ENCODE measurements at regions not wholly inside any gene's neighbourhood (a gene's known extent, or its start where the extent isn't known, plus 50 kb on each side); places are given as distances from the start of the nearest gene placed in this dataset.
A peak's percentile ranks its signal among the peaks of the same experiment; 100 is the strongest.

GRCh38 chr2:217611056-217611455 is 391.7 kb downstream of the TNS1 start:
- no peak overlapping the region for H3K9ac ChIP-seq (ENCODE audit: low read depth, low read length)
- no peaks in the 10 kb centered on the region for H3K36me3 ChIP-seq (ENCODE audit: insufficient read depth, low read length)
- H3K79me2 ChIP-seq (ENCODE audit: insufficient read depth, low read length): no peaks in the 10 kb centered on the region
- no peak overlapping the region for H2AFZ ChIP-seq (ENCODE audit: low read depth, low read length)
- H3K4me3 ChIP-seq (ENCODE audit: low read depth in 1 of 2, low read length in 2 of 2): no peak overlapping the region
- TF ChIP-seq, protein P1, sequence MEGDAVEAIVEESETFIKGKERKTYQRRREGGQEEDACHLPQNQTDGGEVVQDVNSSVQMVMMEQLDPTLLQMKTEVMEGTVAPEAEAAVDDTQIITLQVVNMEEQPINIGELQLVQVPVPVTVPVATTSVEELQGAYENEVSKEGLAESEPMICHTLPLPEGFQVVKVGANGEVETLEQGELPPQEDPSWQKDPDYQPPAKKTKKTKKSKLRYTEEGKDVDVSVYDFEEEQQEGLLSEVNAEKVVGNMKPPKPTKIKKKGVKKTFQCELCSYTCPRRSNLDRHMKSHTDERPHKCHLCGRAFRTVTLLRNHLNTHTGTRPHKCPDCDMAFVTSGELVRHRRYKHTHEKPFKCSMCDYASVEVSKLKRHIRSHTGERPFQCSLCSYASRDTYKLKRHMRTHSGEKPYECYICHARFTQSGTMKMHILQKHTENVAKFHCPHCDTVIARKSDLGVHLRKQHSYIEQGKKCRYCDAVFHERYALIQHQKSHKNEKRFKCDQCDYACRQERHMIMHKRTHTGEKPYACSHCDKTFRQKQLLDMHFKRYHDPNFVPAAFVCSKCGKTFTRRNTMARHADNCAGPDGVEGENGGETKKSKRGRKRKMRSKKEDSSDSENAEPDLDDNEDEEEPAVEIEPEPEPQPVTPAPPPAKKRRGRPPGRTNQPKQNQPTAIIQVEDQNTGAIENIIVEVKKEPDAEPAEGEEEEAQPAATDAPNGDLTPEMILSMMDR (IDR thresholded peaks at IDR 0.05; ENCODE audit: borderline replicate concordance, extremely low read depth, low read length, poor library complexity, severe bottlenecking): no peak
- TF ChIP-seq EZH2 (IDR thresholded peaks at IDR 0.05; ENCODE audit: borderline replicate concordance, low read depth, low read length, severe bottlenecking): no peak
- DNase-seq (no peak), ATAC-seq (ENCODE audit: insufficient read depth, low read depth) (no peak)
- H3K27me3 ChIP-seq (ENCODE audit: insufficient read depth, low read length, poor library complexity): no peaks in the 10 kb centered on the region
- no peaks in the 10 kb centered on the region for H3K4me1 ChIP-seq (ENCODE audit: insufficient read depth, low read length)
- no peaks in the 10 kb centered on the region for H3K9me3 ChIP-seq (ENCODE audit: insufficient read depth, low read length, severe bottlenecking)
- no peak overlapping the region for H3K4me2 ChIP-seq (ENCODE audit: insufficient read depth, low read length)
- no peak overlapping the region for H3K27ac ChIP-seq (ENCODE audit: low read length)
- no peaks in the 10 kb centered on the region for H4K20me1 ChIP-seq (ENCODE audit: insufficient read depth, low read length)

GRCh38 chr2:217610401-217610814 is 392.4 kb downstream of the TNS1 start:
- no peak for ATAC-seq (ENCODE audit: insufficient read depth, low read depth)
- TF ChIP-seq, protein P1 (IDR thresholded peaks at IDR 0.05; ENCODE audit: borderline replicate concordance, extremely low read depth, low read length, poor library complexity, severe bottlenecking): no peak
- TF ChIP-seq EZH2 (IDR thresholded peaks at IDR 0.05; ENCODE audit: borderline replicate concordance, low read depth, low read length, severe bottlenecking): no peak
- H3K9me3 ChIP-seq (ENCODE audit: insufficient read depth, low read length, severe bottlenecking): no peaks in the 10 kb centered on the region

DNA sequence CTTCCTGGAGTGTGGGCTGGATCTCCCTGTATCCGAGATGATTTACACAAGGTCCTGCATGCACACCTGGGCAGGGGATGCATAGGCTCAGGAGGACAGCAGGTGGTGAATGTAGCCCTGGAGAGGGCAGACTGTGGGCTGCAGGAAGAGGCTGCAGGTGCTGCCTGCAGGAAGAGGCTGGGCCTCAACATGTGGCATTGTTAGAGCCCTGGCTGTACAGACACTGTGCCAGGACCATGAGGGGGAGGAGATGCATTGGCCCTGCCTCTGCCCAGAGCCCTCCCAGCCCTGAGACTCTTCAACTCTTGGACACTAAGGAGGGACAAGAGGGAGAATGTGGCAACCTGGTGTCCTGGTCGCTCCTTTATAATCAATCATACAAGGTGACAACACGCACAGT is 392.8 kb downstream of the TNS1 start:
- no peaks in the 10 kb centered on the region for H3K9me3 ChIP-seq (ENCODE audit: insufficient read depth, low read length, severe bottlenecking)
- DNase-seq (no peak), ATAC-seq (ENCODE audit: insufficient read depth, low read depth) (no peak)
- H3K4me2 ChIP-seq (ENCODE audit: insufficient read depth, low read length): no peak overlapping the region
- H3K27me3 ChIP-seq (ENCODE audit: insufficient read depth, low read length, poor library complexity): no peaks in the 10 kb centered on the region
- H2AFZ ChIP-seq (ENCODE audit: low read depth, low read length): no peak overlapping the region
- no peaks in the 10 kb centered on the region for H3K36me3 ChIP-seq (ENCODE audit: insufficient read depth, low read length)
- no peak overlapping the region for H3K27ac ChIP-seq (ENCODE audit: low read length)
- no peak overlapping the region for H3K9ac ChIP-seq (ENCODE audit: low read depth, low read length)
- no peaks in the 10 kb centered on the region for H3K4me1 ChIP-seq (ENCODE audit: insufficient read depth, low read length)
- H4K20me1 ChIP-seq (ENCODE audit: insufficient read depth, low read length): no peaks in the 10 kb centered on the region; the same call in 1 of the 2 replicates
- no peak for TF ChIP-seq EZH2 (IDR thresholded peaks at IDR 0.05; ENCODE audit: borderline replicate concordance, low read depth, low read length, severe bottlenecking)
- TF ChIP-seq, protein P1 (IDR thresholded peaks at IDR 0.05; ENCODE audit: borderline replicate concordance, extremely low read depth, low read length, poor library complexity, severe bottlenecking): no peak
- no peak overlapping the region for H3K4me3 ChIP-seq (ENCODE audit: low read depth in 1 of 2, low read length in 2 of 2)
- H3K79me2 ChIP-seq (ENCODE audit: insufficient read depth, low read length): no peaks in the 10 kb centered on the region

More at GRCh38 chr2:217610401-217610814, 392.4 kb downstream of the TNS1 start:
- Histone ChIP-seq H3K4me1 (ENCODE audit: insufficient read depth, low read length) (no peaks in the 10 kb centered on the region), H2AFZ (ENCODE audit: low read depth, low read length) (no peak overlapping the region), H3K79me2 (ENCODE audit: insufficient read depth, low read length) (no peaks in the 10 kb centered on the region), H3K27me3 (ENCODE audit: insufficient read depth, low read length, poor library complexity) (no peaks in the 10 kb centered on the region), H3K27ac (ENCODE audit: low read length) (no peak overlapping the region), H3K4me2 (ENCODE audit: insufficient read depth, low read length) (no peak overlapping the region), H3K9ac (ENCODE audit: low read depth, low read length) (no peak overlapping the region), H3K4me3 (ENCODE audit: low read depth in 1 of 2, low read length in 2 of 2) (no peak overlapping the region), H4K20me1 (ENCODE audit: insufficient read depth, low read length) (no peaks in the 10 kb centered on the region), H3K36me3 (ENCODE audit: insufficient read depth, low read length) (no peaks in the 10 kb centered on the region)
- DNase-seq: no peak

- H2AFZ ChIP-seq (ENCODE audit: low read depth, low read length): no peak overlapping the region
- no peaks in the 10 kb centered on the region for H3K9me3 ChIP-seq (ENCODE audit: insufficient read depth, low read length, severe bottlenecking)
- no peak overlapping the region for H3K27ac ChIP-seq (ENCODE audit: low read length)
- H3K79me2 ChIP-seq (ENCODE audit: insufficient read depth, low read length): no peaks in the 10 kb centered on the region
- H4K20me1 ChIP-seq (ENCODE audit: insufficient read depth, low read length): no peaks in the 10 kb centered on the region; the same call in 1 of the 2 replicates
- peak; percentile 40; the same call in 1 of the 3 replicates for ATAC-seq (ENCODE audit: insufficient read depth, low read depth)
- H3K36me3 ChIP-seq (ENCODE audit: insufficient read depth, low read length): no peaks in the 10 kb centered on the region
- H3K4me2 ChIP-seq (ENCODE audit: insufficient read depth, low read length): no peak overlapping the region
- DNase-seq: no peak
- H3K4me1 ChIP-seq (ENCODE audit: insufficient read depth, low read length): no peaks in the 10 kb centered on the region
- H3K4me3 ChIP-seq (ENCODE audit: low read depth in 1 of 2, low read length in 2 of 2): no peak overlapping the region
- no peak for TF ChIP-seq EZH2 (IDR thresholded peaks at IDR 0.05; ENCODE audit: borderline replicate concordance, low read depth, low read length, severe bottlenecking)
- TF ChIP-seq, protein P1 (IDR thresholded peaks at IDR 0.05; ENCODE audit: borderline replicate concordance, extremely low read depth, low read length, poor library complexity, severe bottlenecking): no peak
- H3K9ac ChIP-seq (ENCODE audit: low read depth, low read length): no peak overlapping the region
- peaks cover 15% of the 10 kb centered on the region for H3K27me3 ChIP-seq (ENCODE audit: insufficient read depth, low read length, poor library complexity)
Measured at GRCh38 chr2:217606296-217606695, 396.5 kb downstream of the TNS1 start.
